Smooth muscle cell (in vitro differentiated cells): ENCODE measurements at regions not wholly inside any gene's neighbourhood (a gene's known extent, or its start where the extent isn't known, plus 50 kb on each side); places are given as distances from the start of the nearest gene placed in this dataset.

Experiments
- DNase-seq: peaks from one replicate; lab custom pipeline; 2025; ENCODE audit not compliant: unreplicated experiment; lab: John Stamatoyannopoulos, UW
- H2AFZ ChIP-seq: fragments of 200-600 bp; sonication (generic); 2 replicates; pipeline ENCODE4 v1.6.0; 2016; ENCODE audit warnings: antibody characterized with exemption, low read depth, mild to moderate bottlenecking
- H3F3A ChIP-seq: fragments of 200-600 bp; sonication (generic); 2 replicates; pipeline ENCODE4 v1.6.0; 2017; ENCODE audit warnings: antibody characterized with exemption, low read depth
- H3K27ac ChIP-seq: fragments of 200-600 bp; sonication (generic); 2 replicates; pipeline ENCODE4 v1.5.1; 2016; ENCODE audit warnings: low read depth, mild to moderate bottlenecking
- H3K27me3 ChIP-seq: fragments of 200-600 bp; sonication (generic); 2 replicates; pipeline ENCODE4 v1.6.1; 2016; ENCODE audit warnings: low read depth, mild to moderate bottlenecking
- H3K36me3 ChIP-seq: fragments of 200-600 bp; sonication (generic); 2 replicates; pipeline ENCODE4 v1.5.1; 2016; ENCODE audit warnings: low read depth
- H3K4me1 ChIP-seq: fragments of 200-600 bp; sonication (generic); 2 replicates; pipeline ENCODE4 v1.5.1; 2016; ENCODE audit warnings: low read depth
- H3K4me2 ChIP-seq: fragments of 200-600 bp; sonication (generic); 2 replicates; pipeline ENCODE4 v1.6.0; 2016; ENCODE audit warnings: mild to moderate bottlenecking
- H3K4me3 ChIP-seq: fragments of 200-600 bp; sonication (generic); 2 replicates; pipeline ENCODE4 v1.5.1; 2016; ENCODE audit warnings: mild to moderate bottlenecking
- H3K79me2 ChIP-seq: fragments of 200-600 bp; sonication (generic); 2 replicates; pipeline ENCODE4 v1.6.0; 2016; ENCODE audit warnings: low read depth, mild to moderate bottlenecking
- H3K9ac ChIP-seq: fragments of 200-600 bp; sonication (generic); 2 replicates; pipeline ENCODE4 v1.6.0; 2016; ENCODE audit warnings: low read depth
- H3K9me3 ChIP-seq: fragments of 200-600 bp; sonication (generic); replicated peaks from 2 replicates; pipeline ENCODE4 v1.5.1; 2016; ENCODE audit warnings: low read depth
- H4K20me1 ChIP-seq: fragments of 200-600 bp; sonication (generic); 2 replicates; pipeline ENCODE4 v1.6.0; 2016; ENCODE audit warnings: low read depth
- WGBS: methylation state at CpG from one replicate; pipeline ENCODE4 v1.1.7; 2016; ENCODE audit warnings: low lambda C conversion rate; 5-methylcytosine and 5-hydroxymethylcytosine counted together
- TF ChIP-seq, protein P1 (sequence below): fragments of 200-600 bp; sonication (generic); IDR thresholded peaks from 2 replicates; pipeline ENCODE4 v1.5.1; 2017; ENCODE audit warnings: borderline replicate concordance, mild to moderate bottlenecking, antibody characterized with exemption; ENCODE audit not compliant: insufficient read depth, poor library complexity, severe bottlenecking

DNA sequence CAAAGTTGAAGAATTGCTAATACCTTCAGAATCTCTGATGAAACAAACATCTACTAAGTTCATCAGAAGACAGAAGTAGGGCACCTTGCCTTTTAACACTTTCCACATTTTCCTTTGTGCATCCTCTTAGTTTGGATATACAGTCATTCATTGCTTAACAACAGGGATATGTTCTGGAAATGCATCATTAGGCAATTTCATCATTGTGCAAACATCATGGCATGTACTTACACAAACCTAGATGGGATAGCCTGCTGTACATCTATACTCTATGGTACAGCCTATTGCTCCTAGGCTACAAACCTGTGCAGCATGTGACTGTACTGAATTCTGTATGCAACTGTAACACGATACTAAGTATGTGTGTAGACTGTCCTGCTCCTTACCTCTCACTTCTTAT, 169.8 kb downstream of the SUCLA2 start:
- Histone ChIP-seq H3K27ac (no peak overlapping the region), H4K20me1 (no peaks in the 10 kb centered on the region), H3K36me3 (no peaks in the 10 kb centered on the region), H3K4me1 (no peaks in the 10 kb centered on the region), H3K9ac (no peak overlapping the region), H3K27me3 (no peaks in the 10 kb centered on the region), H3K79me2 (no peaks in the 10 kb centered on the region), H3K4me2 (no peak overlapping the region), H3K4me3 (no peak overlapping the region), H3F3A (no peaks in the 10 kb centered on the region), H3K9me3 (no peaks in the 10 kb centered on the region), H2AFZ (no peak overlapping the region)
- no peak for DNase-seq
- WGBS: 95% methylated on average over 1 of the region's 1 CpG
- TF ChIP-seq, protein P1, sequence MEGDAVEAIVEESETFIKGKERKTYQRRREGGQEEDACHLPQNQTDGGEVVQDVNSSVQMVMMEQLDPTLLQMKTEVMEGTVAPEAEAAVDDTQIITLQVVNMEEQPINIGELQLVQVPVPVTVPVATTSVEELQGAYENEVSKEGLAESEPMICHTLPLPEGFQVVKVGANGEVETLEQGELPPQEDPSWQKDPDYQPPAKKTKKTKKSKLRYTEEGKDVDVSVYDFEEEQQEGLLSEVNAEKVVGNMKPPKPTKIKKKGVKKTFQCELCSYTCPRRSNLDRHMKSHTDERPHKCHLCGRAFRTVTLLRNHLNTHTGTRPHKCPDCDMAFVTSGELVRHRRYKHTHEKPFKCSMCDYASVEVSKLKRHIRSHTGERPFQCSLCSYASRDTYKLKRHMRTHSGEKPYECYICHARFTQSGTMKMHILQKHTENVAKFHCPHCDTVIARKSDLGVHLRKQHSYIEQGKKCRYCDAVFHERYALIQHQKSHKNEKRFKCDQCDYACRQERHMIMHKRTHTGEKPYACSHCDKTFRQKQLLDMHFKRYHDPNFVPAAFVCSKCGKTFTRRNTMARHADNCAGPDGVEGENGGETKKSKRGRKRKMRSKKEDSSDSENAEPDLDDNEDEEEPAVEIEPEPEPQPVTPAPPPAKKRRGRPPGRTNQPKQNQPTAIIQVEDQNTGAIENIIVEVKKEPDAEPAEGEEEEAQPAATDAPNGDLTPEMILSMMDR: no peak

DNA sequence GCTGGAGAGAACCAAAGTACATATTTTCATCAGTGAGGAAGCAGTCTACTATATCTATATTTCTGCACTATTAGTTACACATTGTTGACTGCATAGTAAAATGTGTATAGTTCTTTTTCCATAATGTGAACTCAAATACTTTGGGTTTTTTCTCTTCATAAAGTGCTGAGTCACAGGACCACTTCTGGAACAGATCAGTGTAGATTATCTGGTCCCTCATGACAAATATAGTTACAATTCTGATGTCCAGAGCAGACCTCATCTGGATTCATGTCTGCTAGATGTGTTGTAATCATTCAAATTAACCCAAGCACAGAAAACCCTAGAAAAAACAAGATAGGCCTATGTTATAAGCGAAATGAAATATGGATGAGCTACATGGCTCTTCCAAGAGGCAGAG, 171.4 kb downstream of the SUCLA2 start:
- no peak for DNase-seq

DNA sequence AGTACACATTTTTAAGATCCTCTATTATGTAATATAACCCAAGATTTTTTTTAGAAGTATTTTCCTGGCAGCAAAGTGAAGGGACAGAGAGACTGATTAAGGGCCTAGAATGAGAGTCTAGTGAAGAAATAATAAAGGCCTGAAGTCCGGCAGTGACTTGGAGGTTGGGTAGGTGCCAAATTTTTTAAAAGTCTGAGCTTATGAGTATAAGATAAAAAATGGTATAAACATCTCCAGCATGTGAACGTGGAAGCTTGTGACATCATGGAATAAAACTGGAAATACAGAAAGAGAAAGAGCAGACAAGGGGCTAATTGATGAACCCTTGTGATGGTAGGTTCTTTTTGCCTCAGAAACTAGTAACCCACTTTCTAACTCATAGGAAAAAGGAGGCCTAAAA, 174.6 kb downstream of the SUCLA2 start:
- H3K79me2 ChIP-seq: no peaks in the 10 kb centered on the region
- H3K4me1 ChIP-seq: no peaks in the 10 kb centered on the region
- H3K4me3 ChIP-seq: no peak overlapping the region
- H3K36me3 ChIP-seq: no peaks in the 10 kb centered on the region
- DNase-seq: no peak
- TF ChIP-seq, protein P1: no peak
- H3F3A ChIP-seq: no peaks in the 10 kb centered on the region
- no peak overlapping the region for H2AFZ ChIP-seq
- no peak overlapping the region for H3K9ac ChIP-seq
- H3K27ac ChIP-seq: no peak overlapping the region
- H3K9me3 ChIP-seq: no peaks in the 10 kb centered on the region
- no peaks in the 10 kb centered on the region for H3K27me3 ChIP-seq
- no peaks in the 10 kb centered on the region for H4K20me1 ChIP-seq
- H3K4me2 ChIP-seq: no peak overlapping the region
- WGBS: 56% methylated on average over 2 of the region's 2 CpGs

More for the DNA sequence above, 171.4 kb downstream of the SUCLA2 start:
- Histone ChIP-seq H3K4me2 (no peak overlapping the region), H2AFZ (no peak overlapping the region), H3K27ac (peak overlapping the region; percentile 54), H3K4me3 (no peak overlapping the region), H3F3A (no peaks in the 10 kb centered on the region), H3K9me3 (no peaks in the 10 kb centered on the region), H3K36me3 (no peaks in the 10 kb centered on the region), H3K9ac (no peak overlapping the region), H3K79me2 (no peaks in the 10 kb centered on the region), H3K27me3 (no peaks in the 10 kb centered on the region), H3K4me1 (no peaks in the 10 kb centered on the region), H4K20me1 (no peaks in the 10 kb centered on the region)
- TF ChIP-seq, protein P1: no peak
- 81% methylated on average over 1 of the region's 1 CpG for WGBS

DNA sequence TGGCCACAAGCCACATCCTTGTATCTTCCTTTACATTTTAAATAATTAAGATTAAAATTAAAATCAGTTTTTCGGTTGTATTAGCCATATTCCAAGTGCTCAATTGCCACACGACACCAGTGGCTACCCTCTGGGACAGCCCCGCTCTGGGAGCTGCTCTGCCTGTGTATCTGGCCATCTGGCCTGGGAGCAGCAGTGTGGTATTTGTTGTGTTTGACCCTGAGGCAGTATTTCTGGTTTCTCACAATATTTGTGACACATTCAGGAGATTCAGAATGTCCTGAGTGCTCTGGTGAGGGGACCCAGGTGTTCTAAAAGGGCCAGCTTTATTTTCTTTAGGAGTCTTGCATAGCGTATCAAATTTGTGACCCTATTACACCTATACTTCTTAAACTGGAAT, 179.0 kb downstream of the SUCLA2 start:
- Histone ChIP-seq H3K4me1 (peaks cover 2% of the 10 kb centered on the region), H2AFZ (no peak overlapping the region), H3F3A (no peaks in the 10 kb centered on the region), H3K27ac (no peak overlapping the region), H3K4me2 (no peak overlapping the region), H3K79me2 (no peaks in the 10 kb centered on the region), H3K4me3 (no peak overlapping the region), H3K9me3 (no peaks in the 10 kb centered on the region), H3K36me3 (no peaks in the 10 kb centered on the region), H4K20me1 (no peaks in the 10 kb centered on the region), H3K27me3 (no peaks in the 10 kb centered on the region), H3K9ac (no peak overlapping the region)
- no peak for DNase-seq
- 81% methylated on average over 4 of the region's 4 CpGs for WGBS
- TF ChIP-seq, protein P1: no peak
